Spleen (tissue), 11 donors: ENCODE measurements at regions not wholly inside any gene's neighbourhood (a gene's known extent, or its start where the extent isn't known, plus 50 kb on each side); places are given as distances from the start of the nearest gene placed in this dataset.
"Not testable (repeated sequence)": the region's sequence is repeated elsewhere in the genome, so short reads cannot be mapped to it uniquely, and the experiment has no call there.

ENCODE experiments used
- DNase-seq: peaks from one replicate; pipeline ENCODE4 v3.0.0-alpha.2; 2020
- H3K27ac ChIP-seq, 8 donors: fragments of 200-600 bp; sonication (generic) in 7 of 8; 1 replicate in 4 of 8; 2 replicates in 4 of 8; pipeline versions ENCODE4 v1.5.0 to v1.8.0; 2016 to 2021; ENCODE audit warnings: inconsistent platforms in 4 of 8, mild to moderate bottlenecking in 4 of 8, moderate library complexity in 1 of 8
- H3K27me3 ChIP-seq, 7 donors: fragments of 200-600 bp; sonication (generic) in 6 of 7; replicated peaks in 1 of 7; 1 replicate in 4 of 7; 2 replicates in 3 of 7; pipeline versions ENCODE4 v1.5.0 to v1.8.0; 2016 to 2021; ENCODE audit warnings: inconsistent platforms in 3 of 7, mild to moderate bottlenecking in 1 of 7
- H3K36me3 ChIP-seq, 6 donors: fragments of 200-600 bp; sonication (generic) in 5 of 6; 1 replicate in 4 of 6; 2 replicates in 2 of 6; pipeline versions ENCODE4 v1.5.0 to v1.8.0; 2016 to 2021; ENCODE audit warnings: inconsistent platforms in 2 of 6
- H3K4me1 ChIP-seq, 6 donors: fragments of 200-600 bp; sonication (generic) in 5 of 6; 1 replicate in 3 of 6; 2 replicates in 3 of 6; pipeline versions ENCODE4 v1.5.0 to v1.8.0; 2016 to 2021; ENCODE audit warnings: inconsistent platforms in 3 of 6
- H3K4me3 ChIP-seq, 8 donors: fragments of 200-600 bp; sonication (generic) in 7 of 8; 1 replicate in 4 of 8; 2 replicates in 4 of 8; pipeline versions ENCODE4 v1.5.0 to v1.8.0; 2016 to 2021; ENCODE audit warnings: inconsistent platforms in 4 of 8, mild to moderate bottlenecking in 4 of 8, moderate library complexity in 2 of 8
- H3K9me3 ChIP-seq, 8 donors: fragments of 200-600 bp; sonication (generic) in 7 of 8; 1 replicate in 4 of 8; 2 replicates in 4 of 8; pipeline versions ENCODE4 v1.5.0 to v1.8.0; 2016 to 2021; ENCODE audit warnings: inconsistent platforms in 4 of 8
- POLR2A ChIP-seq, 3 donors: fragments of 450-650 bp; IDR thresholded peaks; one replicate each; pipeline ENCODE4 v1.5.1; 2017; ENCODE audit warnings: antibody characterized with exemption in 3 of 3, mild to moderate bottlenecking in 1 of 3
- POLR2AphosphoS5 ChIP-seq, 3 donors: sonication (generic); formaldehyde crosslinking; IDR thresholded peaks; one replicate each; pipeline ENCODE4 v1.5.1; 2017; ENCODE audit warnings: antibody characterized with exemption in 3 of 3
- WGBS, 5 donors: extraction: QIAGEN DNeasy Blood & Tissue Kit in 3 of 5; methylation state at CpG; one replicate each; pipeline versions ENCODE4 v1.1.5 to v1.1.7; 2013 to 2018; 5-methylcytosine and 5-hydroxymethylcytosine counted together
- intact Hi-C: fragments of 100-400 bp; cut with DNase I; formaldehyde crosslinking; loops from one replicate; pipeline ENCODE4 v1.15.0; 2023; ENCODE audit warnings: low total_unique reads
- TF ChIP-seq, protein P1 (sequence below), 11 experiments: fragments of 200-600 bp in 7 of 11; fragments of 450-650 bp in 4 of 11; sonication (generic) in 4 of 11; IDR thresholded peaks in 8 of 11; conservative IDR thresholded peaks in 3 of 11; 1 replicate in 7 of 11; 2 replicates in 4 of 11; pipeline versions ENCODE4 v1.4.0 to v1.8.0; 2016 to 2021; ENCODE audit warnings: antibody characterized with exemption in 11 of 11, inconsistent platforms in 4 of 11, mild to moderate bottlenecking in 1 of 11
- donor health status: healthy with polysubstance abuse.
- donor health status: DM: no; HTN: no; CAD: no; lungs with moderate emphysema.
- donor health status: DM: no; HTN: no; CAD: no.
- donor health status: Bipolar disorder and iron deficiency.
- donor health status: healthy.
- donor health status: DM: no; HTN: no; CAD: no.
- donor health status: DM: yes; HTN: yes; CAD: no.

DNA sequence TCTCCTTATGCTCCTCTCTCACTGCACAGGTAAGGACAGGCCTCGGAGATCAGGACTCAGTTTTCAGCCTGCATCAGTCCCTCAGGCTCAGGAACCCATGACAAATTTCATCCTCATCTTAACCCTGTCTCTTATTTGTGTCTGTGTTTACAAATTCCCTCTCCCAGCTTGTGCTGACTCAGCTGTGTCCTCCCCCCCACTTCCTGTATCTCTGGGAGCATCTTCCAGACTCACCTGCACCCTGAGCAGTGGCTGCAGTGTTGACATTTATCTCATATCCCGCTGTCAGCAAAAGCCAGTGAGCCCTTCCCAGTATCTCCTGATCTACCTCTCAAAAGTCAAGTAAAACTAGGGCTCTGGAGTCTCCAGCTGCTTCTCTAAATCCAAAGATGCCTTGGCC is 65.6 kb upstream of the VPREB1 start:
- Histone ChIP-seq H3K27me3 (peaks cover 0 to 12% (median 0%) of the 10 kb centered on the region in 7 donors), H3K9me3 (no peaks in the 10 kb centered on the region), H3K27ac (no peak overlapping the region), H3K36me3 (no peaks in the 10 kb centered on the region), H3K4me3 (no peak overlapping the region), H3K4me1 (peaks cover 0 to 3% (median 0%) of the 10 kb centered on the region in 6 donors)
- TF ChIP-seq, protein P1, sequence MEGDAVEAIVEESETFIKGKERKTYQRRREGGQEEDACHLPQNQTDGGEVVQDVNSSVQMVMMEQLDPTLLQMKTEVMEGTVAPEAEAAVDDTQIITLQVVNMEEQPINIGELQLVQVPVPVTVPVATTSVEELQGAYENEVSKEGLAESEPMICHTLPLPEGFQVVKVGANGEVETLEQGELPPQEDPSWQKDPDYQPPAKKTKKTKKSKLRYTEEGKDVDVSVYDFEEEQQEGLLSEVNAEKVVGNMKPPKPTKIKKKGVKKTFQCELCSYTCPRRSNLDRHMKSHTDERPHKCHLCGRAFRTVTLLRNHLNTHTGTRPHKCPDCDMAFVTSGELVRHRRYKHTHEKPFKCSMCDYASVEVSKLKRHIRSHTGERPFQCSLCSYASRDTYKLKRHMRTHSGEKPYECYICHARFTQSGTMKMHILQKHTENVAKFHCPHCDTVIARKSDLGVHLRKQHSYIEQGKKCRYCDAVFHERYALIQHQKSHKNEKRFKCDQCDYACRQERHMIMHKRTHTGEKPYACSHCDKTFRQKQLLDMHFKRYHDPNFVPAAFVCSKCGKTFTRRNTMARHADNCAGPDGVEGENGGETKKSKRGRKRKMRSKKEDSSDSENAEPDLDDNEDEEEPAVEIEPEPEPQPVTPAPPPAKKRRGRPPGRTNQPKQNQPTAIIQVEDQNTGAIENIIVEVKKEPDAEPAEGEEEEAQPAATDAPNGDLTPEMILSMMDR (IDR thresholded peaks at IDR 0.05 in 8 of 11, conservative IDR thresholded peaks at IDR 0.05 in 3 of 11): no peak
- no peak for TF ChIP-seq POLR2AphosphoS5 (IDR thresholded peaks at IDR 0.05)
- no peak for TF ChIP-seq POLR2A (IDR thresholded peaks at IDR 0.05)
- no peak for DNase-seq
- intact Hi-C loops: no loop called here
- WGBS, 5 donors: 67 to 94% (median 79%) methylated on average over 2 of the region's 2 CpGs

DNA sequence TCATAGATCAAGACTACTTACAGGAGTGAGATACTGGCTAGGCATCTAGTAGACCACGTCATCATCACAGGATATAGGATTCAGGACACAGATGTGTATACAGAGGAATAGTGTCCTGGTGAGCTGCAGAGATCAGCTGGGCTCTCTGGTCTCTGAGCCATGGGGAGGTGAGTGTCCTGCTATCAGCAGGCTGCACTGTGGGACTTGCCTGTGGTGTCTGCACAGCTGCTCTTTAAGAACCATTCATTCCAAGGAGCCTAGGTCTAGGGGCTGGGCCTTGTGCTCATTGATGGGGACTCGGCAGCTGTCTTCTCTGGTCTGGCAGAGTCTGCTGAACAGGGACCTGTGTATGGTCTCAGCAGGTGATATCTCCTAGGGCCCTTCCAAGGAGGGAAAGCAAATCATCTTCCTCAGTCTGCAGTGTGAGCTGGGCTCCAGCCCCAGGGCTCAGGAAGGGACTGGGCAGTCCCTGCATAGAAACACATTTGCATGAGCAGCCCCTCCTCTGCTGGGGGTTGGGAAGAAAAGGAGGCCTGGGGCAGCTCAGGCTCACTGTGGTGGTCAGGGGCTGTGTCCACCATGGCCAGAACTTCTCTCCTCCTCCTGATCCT is 66.1 kb upstream of the VPREB1 start:
- Histone ChIP-seq H3K27me3 (peaks cover 0 to 12% (median 0%) of the 10 kb centered on the region in 7 donors), H3K4me3 (no peak overlapping the region), H3K9me3 (no peaks in the 10 kb centered on the region), H3K4me1 (peaks cover 0 to 3% (median 0%) of the 10 kb centered on the region in 6 donors), H3K36me3 (no peaks in the 10 kb centered on the region), H3K27ac (no peak overlapping the region)
- TF ChIP-seq POLR2AphosphoS5 (IDR thresholded peaks at IDR 0.05) (no peak), POLR2A (IDR thresholded peaks at IDR 0.05) (no peak)
- TF ChIP-seq, protein P1 (IDR thresholded peaks at IDR 0.05 in 8 of 11, conservative IDR thresholded peaks at IDR 0.05 in 3 of 11): no peak
- no peak for DNase-seq
- intact Hi-C loops: no loop called here
- 77 to 92% (median 82%) methylated on average over 1 to 2 of the region's 2 CpGs for WGBS, 5 donors

DNA sequence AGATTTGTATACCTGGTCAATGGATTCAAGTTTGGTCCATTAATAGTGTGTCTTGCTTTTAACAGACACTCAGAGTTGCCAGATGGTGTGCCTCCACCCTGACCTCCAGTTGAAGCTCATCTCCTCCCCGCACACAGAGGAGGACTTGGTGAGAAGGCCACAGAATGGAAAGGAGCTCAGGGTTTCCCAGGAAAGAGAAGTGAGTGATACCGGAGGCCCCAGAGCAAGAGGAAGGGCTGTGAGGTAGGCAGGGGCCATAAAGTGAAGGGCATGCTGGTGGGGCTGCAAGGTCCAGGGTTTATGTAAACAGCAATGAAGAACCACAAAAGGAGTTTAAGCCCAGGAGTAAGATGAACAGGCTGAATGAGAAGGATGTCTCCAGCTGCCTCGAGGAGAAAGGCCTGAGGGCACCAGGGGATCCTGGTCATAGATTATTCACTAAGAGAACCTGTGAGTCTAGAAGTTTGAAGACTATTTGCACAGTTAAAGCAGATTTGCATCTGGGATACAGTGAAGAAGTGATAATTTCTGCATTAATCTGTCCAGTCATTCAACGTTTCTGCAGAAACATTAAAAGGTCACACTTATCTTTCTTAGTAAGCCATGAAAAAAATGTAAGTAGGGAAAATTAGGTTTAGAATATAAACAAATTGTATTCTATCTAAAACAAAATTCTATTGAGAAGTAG is 67.5 kb upstream of the VPREB1 start:
- H3K27ac ChIP-seq: no peak overlapping the region
- no peaks in the 10 kb centered on the region for H3K36me3 ChIP-seq
- no peaks in the 10 kb centered on the region for H3K9me3 ChIP-seq
- intact Hi-C loops: no loop called here
- TF ChIP-seq POLR2A (IDR thresholded peaks at IDR 0.05) (no peak), POLR2AphosphoS5 (IDR thresholded peaks at IDR 0.05) (no peak)
- TF ChIP-seq, protein P1 (IDR thresholded peaks at IDR 0.05 in 8 of 11, conservative IDR thresholded peaks at IDR 0.05 in 3 of 11): no peak
- no peak overlapping the region for H3K4me3 ChIP-seq
- peaks cover 0 to 6% (median 0%) of the 10 kb centered on the region in 7 donors for H3K27me3 ChIP-seq
- peaks cover 0 to 3% (median 0%) of the 10 kb centered on the region in 6 donors for H3K4me1 ChIP-seq
- WGBS, 5 donors: 65 to 83% (median 75%) methylated on average over 4 of the region's 4 CpGs
- no peak for DNase-seq

DNA sequence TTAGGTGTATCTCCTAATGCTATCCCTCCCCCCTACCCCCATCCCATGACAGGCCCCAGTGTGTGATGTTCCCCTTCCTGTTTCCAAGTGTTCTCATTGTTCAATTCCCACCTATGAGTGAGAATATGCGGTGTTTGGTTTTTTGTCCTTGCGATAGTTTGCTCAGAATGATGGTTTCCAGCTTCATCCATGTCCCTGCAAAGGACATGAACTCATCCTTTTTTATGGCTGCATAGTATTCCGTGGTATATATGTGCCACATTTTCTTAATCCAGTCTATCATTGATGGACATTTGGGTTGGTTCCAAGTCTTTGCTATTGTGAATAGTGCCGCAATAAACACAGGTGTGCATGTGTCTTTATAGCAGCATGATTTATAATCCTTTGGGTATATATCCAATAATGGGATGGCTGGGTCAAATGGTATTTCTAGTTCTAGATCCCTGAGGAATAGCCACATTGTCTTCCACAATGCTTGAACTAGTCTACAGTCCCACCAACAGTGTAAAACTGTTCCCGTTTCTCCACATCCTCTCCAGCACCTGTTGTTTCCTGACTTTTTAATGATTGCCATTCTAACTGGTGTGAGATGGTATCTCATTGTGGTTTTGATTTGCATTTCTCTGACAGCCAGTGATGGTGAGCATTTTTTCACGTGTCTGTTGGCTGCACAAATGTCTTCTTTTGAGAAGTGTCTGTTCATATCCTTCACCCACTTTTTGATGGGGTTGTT is 71.5 kb upstream of the VPREB1 start:
- DNase-seq, H3K36me3 ChIP-seq, H3K4me3 ChIP-seq, H3K27me3 ChIP-seq, H3K9me3 ChIP-seq, H3K27ac ChIP-seq, intact Hi-C loops: not testable (repeated sequence)
- 57 to 83% (median 69%) methylated on average over 3 to 6 of the region's 6 CpGs for WGBS, 5 donors
- peaks cover 0 to 37% (median 25%) of the 10 kb centered on the region in 6 donors for H3K4me1 ChIP-seq
